T-helper 2 cell treated with Interferon-gamma antibody and Interleukin-4, amounts not matched to agents 5 μg/mL and 100 μg/mL, for 36 hours (primary cell): ENCODE measurements at regions not wholly inside any gene's neighbourhood (a gene's known extent, or its start where the extent isn't known, plus 50 kb on each side); places are given as distances from the start of the nearest gene placed in this dataset.
"Not testable (repeated sequence)": the region's sequence is repeated elsewhere in the genome, so short reads cannot be mapped to it uniquely, and the experiment has no call there.

ENCODE experiments used
- DNase-seq: peaks from one replicate; pipeline ENCODE4 v3.0.0; 2021; ENCODE audit warnings: low spot score
- H3K27ac Mint-ChIP-seq: one replicate; pipeline ENCODE4 v1.8.0; 2021; ENCODE audit warnings: mild to moderate bottlenecking, mixed read lengths
- H3K27me3 Mint-ChIP-seq: one replicate; pipeline ENCODE4 v1.8.0; 2021; ENCODE audit warnings: low read depth, mixed read lengths
- H3K36me3 Mint-ChIP-seq: one replicate; pipeline ENCODE4 v1.8.0; 2021; ENCODE audit warnings: low read depth, mixed read lengths
- H3K4me1 Mint-ChIP-seq: one replicate; pipeline ENCODE4 v1.8.0; 2021; ENCODE audit warnings: low read depth, mixed read lengths
- H3K4me3 Mint-ChIP-seq: one replicate; pipeline ENCODE4 v1.8.0; 2022; ENCODE audit warnings: mild to moderate bottlenecking, moderate library complexity, mixed read lengths
- H3K9me3 Mint-ChIP-seq: one replicate; pipeline ENCODE4 v1.8.0; 2021; ENCODE audit warnings: mixed read lengths

GRCh38 chr4:18155067-18156041 lies 133.8 kb upstream of the LCORL start:
- no peaks in the 10 kb centered on the region for H3K4me1 Mint-ChIP-seq
- no peaks in the 10 kb centered on the region for H3K36me3 Mint-ChIP-seq
- DNase-seq: no peak
- H3K27me3 Mint-ChIP-seq: no peaks in the 10 kb centered on the region
- no peaks in the 10 kb centered on the region for H3K9me3 Mint-ChIP-seq
- H3K27ac Mint-ChIP-seq: no peak overlapping the region
- no peak overlapping the region for H3K4me3 Mint-ChIP-seq

GRCh38 chr4:18138076-18138665 lies 116.6 kb upstream of the LCORL start:
- no peaks in the 10 kb centered on the region for H3K27me3 Mint-ChIP-seq
- H3K27ac Mint-ChIP-seq: no peak overlapping the region
- H3K9me3 Mint-ChIP-seq: no peaks in the 10 kb centered on the region
- H3K4me1 Mint-ChIP-seq: no peaks in the 10 kb centered on the region
- H3K36me3 Mint-ChIP-seq: no peaks in the 10 kb centered on the region
- H3K4me3 Mint-ChIP-seq: no peak overlapping the region
- no peak for DNase-seq

- Mint-ChIP-seq H3K4me1 (no peaks in the 10 kb centered on the region), H3K9me3 (no peaks in the 10 kb centered on the region)
Observed at GRCh38 chr4:18134111-18134510, 112.6 kb upstream of the LCORL start.

GRCh38 chr4:18130256-18130655 lies 108.7 kb upstream of the LCORL start:
- Mint-ChIP-seq H3K9me3 (no peaks in the 10 kb centered on the region), H3K4me3 (no peak overlapping the region), H3K27me3 (peaks cover 2% of the 10 kb centered on the region), H3K36me3 (no peaks in the 10 kb centered on the region), H3K27ac (no peak overlapping the region), H3K4me1 (no peaks in the 10 kb centered on the region)
- DNase-seq: no peak

More at GRCh38 chr4:18134111-18134510, 112.6 kb upstream of the LCORL start:
- peaks cover 2% of the 10 kb centered on the region for H3K27me3 Mint-ChIP-seq
- H3K4me3 Mint-ChIP-seq: no peak overlapping the region
- H3K27ac Mint-ChIP-seq: no peak overlapping the region
- DNase-seq: no peak
- no peaks in the 10 kb centered on the region for H3K36me3 Mint-ChIP-seq

GRCh38 chr4:18128241-18128640 lies 106.7 kb upstream of the LCORL start:
- H3K36me3 Mint-ChIP-seq: no peaks in the 10 kb centered on the region
- H3K9me3 Mint-ChIP-seq: no peaks in the 10 kb centered on the region
- H3K4me3 Mint-ChIP-seq: no peak overlapping the region
- no peak for DNase-seq
- no peak overlapping the region for H3K27ac Mint-ChIP-seq
- peaks cover 4% of the 10 kb centered on the region for H3K27me3 Mint-ChIP-seq
- H3K4me1 Mint-ChIP-seq: no peaks in the 10 kb centered on the region

GRCh38 chr4:18127030-18127429 lies 105.5 kb upstream of the LCORL start:
- Mint-ChIP-seq H3K4me3 (no peak overlapping the region), H3K36me3 (no peaks in the 10 kb centered on the region), H3K4me1 (no peaks in the 10 kb centered on the region), H3K9me3 (no peaks in the 10 kb centered on the region), H3K27ac (no peak overlapping the region), H3K27me3 (peaks cover 3% of the 10 kb centered on the region)
- no peak for DNase-seq

GRCh38 chr4:18113710-18114331 lies 92.3 kb upstream of the LCORL start:
- Mint-ChIP-seq H3K27me3 (no peaks in the 10 kb centered on the region), H3K36me3 (no peaks in the 10 kb centered on the region), H3K9me3 (no peaks in the 10 kb centered on the region), H3K4me3 (no peak overlapping the region), H3K27ac (no peak overlapping the region), H3K4me1 (no peaks in the 10 kb centered on the region)
- DNase-seq: no peak

- Mint-ChIP-seq H3K27me3 (no peaks in the 10 kb centered on the region), H3K36me3 (no peaks in the 10 kb centered on the region), H3K4me1 (no peaks in the 10 kb centered on the region), H3K9me3 (no peaks in the 10 kb centered on the region), H3K4me3 (no peak overlapping the region), H3K27ac (no peak overlapping the region)
- DNase-seq: no peak
Observed at GRCh38 chr4:18111081-18111480, 89.5 kb upstream of the LCORL start.

GRCh38 chr4:18110099-18110498 lies 88.5 kb upstream of the LCORL start:
- Mint-ChIP-seq H3K27me3 (no peaks in the 10 kb centered on the region), H3K4me1 (peaks cover 1% of the 10 kb centered on the region), H3K9me3 (no peaks in the 10 kb centered on the region), H3K36me3 (no peaks in the 10 kb centered on the region), H3K4me3 (no peak overlapping the region), H3K27ac (no peak overlapping the region)
- no peak for DNase-seq

GRCh38 chr4:18109676-18110075 lies 88.1 kb upstream of the LCORL start:
- no peak for DNase-seq
- Mint-ChIP-seq H3K4me1 (peaks cover 3% of the 10 kb centered on the region), H3K27me3 (no peaks in the 10 kb centered on the region), H3K9me3 (no peaks in the 10 kb centered on the region), H3K36me3 (no peaks in the 10 kb centered on the region), H3K4me3 (no peak overlapping the region), H3K27ac (no peak overlapping the region)

GRCh38 chr4:18107848-18108528 lies 86.4 kb upstream of the LCORL start:
- H3K27me3 Mint-ChIP-seq, H3K9me3 Mint-ChIP-seq, H3K4me3 Mint-ChIP-seq, DNase-seq, H3K27ac Mint-ChIP-seq, H3K4me1 Mint-ChIP-seq, H3K36me3 Mint-ChIP-seq: not testable (repeated sequence)

- no peak for DNase-seq
- Mint-ChIP-seq H3K9me3 (no peaks in the 10 kb centered on the region), H3K27ac (no peak overlapping the region), H3K4me1 (peaks cover 3% of the 10 kb centered on the region), H3K36me3 (no peaks in the 10 kb centered on the region), H3K27me3 (no peaks in the 10 kb centered on the region), H3K4me3 (no peak overlapping the region)
Observed at GRCh38 chr4:18106620-18107019, 85.1 kb upstream of the LCORL start.

- no peak for DNase-seq
- Mint-ChIP-seq H3K9me3 (no peaks in the 10 kb centered on the region), H3K4me3 (no peak overlapping the region), H3K27me3 (no peaks in the 10 kb centered on the region), H3K36me3 (no peaks in the 10 kb centered on the region), H3K27ac (no peak overlapping the region), H3K4me1 (peaks cover 3% of the 10 kb centered on the region)
Observed at GRCh38 chr4:18105030-18106011, 83.8 kb upstream of the LCORL start.
